HG03066 (cell line): ENCODE measurements at regions not wholly inside any gene's neighbourhood (a gene's known extent, or its start where the extent isn't known, plus 50 kb on each side); places are given as distances from the start of the nearest gene placed in this dataset.
"Not testable (repeated sequence)": the region's sequence is repeated elsewhere in the genome, so short reads cannot be mapped to it uniquely, and the experiment has no call there.

Source experiments
- ATAC-seq: cut with Tn5 transposase; IDR thresholded peaks from one replicate; pipeline ENCODE4 v1.9.1; 2021; ENCODE audit warnings: low read depth; ENCODE audit not compliant: unreplicated experiment

- no peak for ATAC-seq
These were observed 191.7 kb downstream of the CRLF2 start for GRCh38 chrX:1020634-1021166.

- not testable (repeated sequence) for ATAC-seq
These were observed 195.5 kb downstream of the CRLF2 start for GRCh38 chrX:1016926-1017325.

GRCh38 chrX:1016281-1016680 is 196.2 kb downstream of the CRLF2 start:
- ATAC-seq = not testable (repeated sequence)

- no peak for ATAC-seq
These were observed 199.7 kb downstream of the CRLF2 start for GRCh38 chrX:1012678-1013300.

- no peak for ATAC-seq
These were observed 200.7 kb downstream of the CRLF2 start for GRCh38 chrX:1011691-1012283.

- ATAC-seq = no peak
These were observed 202.7 kb downstream of the CRLF2 start for GRCh38 chrX:1009771-1010170.

GRCh38 chrX:1006156-1006730 is 206.2 kb downstream of the CRLF2 start:
- no peak for ATAC-seq

- no peak for ATAC-seq
These were observed 209.8 kb downstream of the CRLF2 start for GRCh38 chrX:1002611-1003010.

GRCh38 chrX:997631-998137 is 214.8 kb downstream of the CRLF2 start:
- ATAC-seq = no peak

GRCh38 chrX:994780-995179 is 217.7 kb downstream of the CRLF2 start:
- ATAC-seq = no peak

- peak; percentile 58 for ATAC-seq
These were observed 222.4 kb downstream of the CRLF2 start for GRCh38 chrX:989959-990510.

GRCh38 chrX:988530-988929 is 223.9 kb downstream of the CRLF2 start:
- not testable (repeated sequence) for ATAC-seq

GRCh38 chrX:981791-982626 is 230.4 kb downstream of the CRLF2 start:
- no peak for ATAC-seq

GRCh38 chrX:980587-981235 is 231.7 kb downstream of the CRLF2 start:
- no peak for ATAC-seq

GRCh38 chrX:979127-979526 is 233.3 kb downstream of the CRLF2 start:
- not testable (repeated sequence) for ATAC-seq

GRCh38 chrX:973010-973632 is 239.3 kb downstream of the CRLF2 start:
- ATAC-seq = no peak

- no peak for ATAC-seq
These were observed 244.1 kb downstream of the CRLF2 start for GRCh38 chrX:968148-968965.

- no peak for ATAC-seq
These were observed 245.9 kb downstream of the CRLF2 start for GRCh38 chrX:966396-967070.
